Liver (tissue), 3 donors: ENCODE measurements at regions not wholly inside any gene's neighbourhood (a gene's known extent, or its start where the extent isn't known, plus 50 kb on each side); places are given as distances from the start of the nearest gene placed in this dataset.

Experiments
- HNF4G ChIP-seq: IDR thresholded peaks from 2 replicates; pipeline ENCODE4 v1.6.1; 2016; ENCODE audit warnings: antibody characterized with exemption
- JUND ChIP-seq, 2 donors: IDR thresholded peaks; 2 replicates each; pipeline ENCODE4 v1.6.1; 2016; ENCODE audit warnings: antibody characterized with exemption in 2 of 2
- REST ChIP-seq: IDR thresholded peaks from 2 replicates; pipeline ENCODE4 v1.6.1; 2016; ENCODE audit warnings: antibody characterized with exemption, mild to moderate bottlenecking
- TAF1 ChIP-seq: conservative IDR thresholded peaks from 2 replicates; pipeline ENCODE4 v1.6.1; 2016; ENCODE audit warnings: antibody characterized with exemption, mild to moderate bottlenecking
- TF ChIP-seq, protein P1 (sequence below): fragments of 150-350 bp; IDR thresholded peaks from 2 replicates; pipeline ENCODE4 v1.5.1; 2017; ENCODE audit warnings: improper control_type of control experiment, low read depth, low read length; ENCODE audit not compliant: missing input control
- donor health status: healthy.
- donor health status: healthy.

DNA sequence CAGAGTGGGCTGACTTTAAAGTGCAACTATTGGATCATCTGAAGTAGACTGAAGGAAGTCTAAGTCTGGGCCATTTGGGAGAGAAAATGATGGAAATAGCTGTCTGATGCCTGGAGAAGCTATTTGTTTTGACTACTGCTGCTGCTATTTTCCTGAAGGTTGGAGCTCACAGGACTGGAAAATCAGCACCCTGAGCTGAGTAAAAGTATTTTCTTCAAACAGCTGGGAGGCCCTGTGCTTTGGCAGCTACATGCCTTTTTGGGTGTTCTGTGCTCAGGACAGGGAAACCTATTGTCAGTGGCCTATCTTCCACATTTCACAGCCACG lies 302.6 kb downstream of the ENC1 start:
- TF ChIP-seq, protein P1, sequence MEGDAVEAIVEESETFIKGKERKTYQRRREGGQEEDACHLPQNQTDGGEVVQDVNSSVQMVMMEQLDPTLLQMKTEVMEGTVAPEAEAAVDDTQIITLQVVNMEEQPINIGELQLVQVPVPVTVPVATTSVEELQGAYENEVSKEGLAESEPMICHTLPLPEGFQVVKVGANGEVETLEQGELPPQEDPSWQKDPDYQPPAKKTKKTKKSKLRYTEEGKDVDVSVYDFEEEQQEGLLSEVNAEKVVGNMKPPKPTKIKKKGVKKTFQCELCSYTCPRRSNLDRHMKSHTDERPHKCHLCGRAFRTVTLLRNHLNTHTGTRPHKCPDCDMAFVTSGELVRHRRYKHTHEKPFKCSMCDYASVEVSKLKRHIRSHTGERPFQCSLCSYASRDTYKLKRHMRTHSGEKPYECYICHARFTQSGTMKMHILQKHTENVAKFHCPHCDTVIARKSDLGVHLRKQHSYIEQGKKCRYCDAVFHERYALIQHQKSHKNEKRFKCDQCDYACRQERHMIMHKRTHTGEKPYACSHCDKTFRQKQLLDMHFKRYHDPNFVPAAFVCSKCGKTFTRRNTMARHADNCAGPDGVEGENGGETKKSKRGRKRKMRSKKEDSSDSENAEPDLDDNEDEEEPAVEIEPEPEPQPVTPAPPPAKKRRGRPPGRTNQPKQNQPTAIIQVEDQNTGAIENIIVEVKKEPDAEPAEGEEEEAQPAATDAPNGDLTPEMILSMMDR: no peak
- TF ChIP-seq TAF1 (no peak), HNF4G (no peak), REST (no peak), JUND (IDR thresholded peaks at IDR 0.05) (no peak)
